Mesenchymal stem cell (in vitro differentiated cells and primary cell): ENCODE measurements at regions not wholly inside any gene's neighbourhood (a gene's known extent, or its start where the extent isn't known, plus 50 kb on each side); places are given as distances from the start of the nearest gene placed in this dataset.

Source experiments
- DNase-seq: peaks from one replicate; pipeline ENCODE4 v3.0.0-alpha.2; 2013
- H2AFZ ChIP-seq: one replicate; pipeline ENCODE4 v1.6.1; 2013; ENCODE audit warnings: low read depth, mild to moderate bottlenecking, control low read depth, inconsistent platforms, low read length, moderate library complexity
- H2AK5ac ChIP-seq: 2 replicates; pipeline ENCODE4 v1.6.1; 2013; ENCODE audit warnings: low read length, moderate library complexity, mild to moderate bottlenecking, inconsistent platforms; ENCODE audit not compliant: severe bottlenecking
- H2BK120ac ChIP-seq: one replicate; pipeline ENCODE4 v1.6.1; 2013; ENCODE audit warnings: low read depth, mild to moderate bottlenecking, inconsistent platforms, low read length, moderate library complexity
- H2BK12ac ChIP-seq, 2 experiments: one replicate each; pipeline ENCODE4 v1.6.1; 2013; ENCODE audit warnings: inconsistent platforms in 2 of 2, low read length in 2 of 2, mild to moderate bottlenecking in 2 of 2, moderate library complexity in 2 of 2, control low read depth in 1 of 2
- H2BK15ac ChIP-seq: one replicate; pipeline ENCODE4 v1.6.1; 2013; ENCODE audit warnings: mild to moderate bottlenecking, low read depth, inconsistent platforms; ENCODE audit not compliant: poor library complexity, severe bottlenecking
- H2BK5ac ChIP-seq: 2 replicates; pipeline ENCODE4 v1.6.1; 2013; ENCODE audit warnings: low read depth, mild to moderate bottlenecking, low read length, control low read depth, inconsistent platforms; ENCODE audit not compliant: poor library complexity, severe bottlenecking
- H3K14ac ChIP-seq, 2 experiments: one replicate each; pipeline ENCODE4 v1.6.1; 2013; ENCODE audit warnings: inconsistent platforms in 2 of 2, low read length in 2 of 2, control low read depth in 1 of 2, mild to moderate bottlenecking in 1 of 2, moderate library complexity in 1 of 2
- H3K18ac ChIP-seq, 2 experiments: one replicate each; pipeline ENCODE4 v1.6.1; 2013; ENCODE audit warnings: inconsistent platforms in 2 of 2, low read length in 2 of 2, control low read depth in 1 of 2, low read depth in 1 of 2, mild to moderate bottlenecking in 1 of 2
- H3K23ac ChIP-seq, 2 experiments: one replicate each; pipeline ENCODE4 v1.6.1; 2013; ENCODE audit warnings: inconsistent platforms in 2 of 2, low read length in 2 of 2, mild to moderate bottlenecking in 2 of 2, moderate library complexity in 2 of 2, control low read depth in 1 of 2
- H3K27ac ChIP-seq: 2 replicates; pipeline ENCODE4 v1.5.1; 2013; ENCODE audit warnings: mild to moderate bottlenecking, moderate library complexity, low read length, control low read depth, inconsistent platforms; ENCODE audit not compliant: poor library complexity, severe bottlenecking
- H3K27me3 ChIP-seq, 2 experiments: 2 replicates each; pipeline versions ENCODE4 v1.6.1 to v1.7.0; 2013; ENCODE audit warnings: low read length in 2 of 2, mild to moderate bottlenecking in 2 of 2, moderate library complexity in 2 of 2, control low read depth in 1 of 2, inconsistent platforms in 1 of 2; ENCODE audit not compliant: control insufficient read depth in 1 of 2, insufficient read depth in 1 of 2
- H3K36me3 ChIP-seq, 2 experiments: 2 replicates each; pipeline versions ENCODE4 v1.6.1 to v1.7.0; 2013; ENCODE audit warnings: low read length in 2 of 2, control low read depth in 1 of 2, inconsistent platforms in 1 of 2, low read depth in 1 of 2, mild to moderate bottlenecking in 1 of 2; ENCODE audit not compliant: insufficient read depth in 2 of 2, control insufficient read depth in 1 of 2
- H3K4ac ChIP-seq, 2 experiments: one replicate each; pipeline ENCODE4 v1.6.1; 2013; ENCODE audit warnings: inconsistent platforms in 2 of 2, low read length in 2 of 2, mild to moderate bottlenecking in 2 of 2, moderate library complexity in 2 of 2, control low read depth in 1 of 2, low read depth in 1 of 2
- H3K4me1 ChIP-seq: 2 replicates; pipeline ENCODE4 v1.6.1; 2013; ENCODE audit warnings: low read depth, low read length, control low read depth; ENCODE audit not compliant: control insufficient read depth, insufficient read depth
- H3K4me2 ChIP-seq: 2 replicates; pipeline ENCODE4 v1.6.1; 2013; ENCODE audit warnings: low read length, mild to moderate bottlenecking, inconsistent platforms; ENCODE audit not compliant: poor library complexity, severe bottlenecking
- H3K4me3 ChIP-seq, 2 experiments: 2 replicates each; pipeline versions ENCODE4 v1.5.1 to v1.7.0; 2013; ENCODE audit warnings: low read length in 2 of 2, mild to moderate bottlenecking in 2 of 2, control low read depth in 1 of 2, low read depth in 1 of 2; ENCODE audit not compliant: insufficient read depth in 1 of 2
- H3K79me1 ChIP-seq: replicated peaks from 2 replicates; pipeline ENCODE4 v1.6.1; 2013; ENCODE audit warnings: mild to moderate bottlenecking, control low read depth, low read length, inconsistent platforms; ENCODE audit not compliant: poor library complexity, severe bottlenecking
- H3K9ac ChIP-seq: 2 replicates; pipeline ENCODE4 v1.7.0; 2013; ENCODE audit warnings: mild to moderate bottlenecking, low read length, moderate library complexity
- H3K9me3 ChIP-seq: 2 replicates; pipeline ENCODE4 v1.7.0; 2013; ENCODE audit warnings: mild to moderate bottlenecking, low read length; ENCODE audit not compliant: control insufficient read depth
- H4K8ac ChIP-seq: one replicate; pipeline ENCODE4 v1.6.1; 2013; ENCODE audit warnings: inconsistent platforms, mild to moderate bottlenecking, low read length, moderate library complexity
- H4K91ac ChIP-seq: one replicate; pipeline ENCODE4 v1.6.1; 2013; ENCODE audit warnings: mild to moderate bottlenecking, low read length, inconsistent platforms
- WGBS: methylation state at CpG from one replicate; pipeline ENCODE4 v1.1.7; 2013; ENCODE audit warnings: mixed read lengths; 5-methylcytosine and 5-hydroxymethylcytosine counted together

DNA sequence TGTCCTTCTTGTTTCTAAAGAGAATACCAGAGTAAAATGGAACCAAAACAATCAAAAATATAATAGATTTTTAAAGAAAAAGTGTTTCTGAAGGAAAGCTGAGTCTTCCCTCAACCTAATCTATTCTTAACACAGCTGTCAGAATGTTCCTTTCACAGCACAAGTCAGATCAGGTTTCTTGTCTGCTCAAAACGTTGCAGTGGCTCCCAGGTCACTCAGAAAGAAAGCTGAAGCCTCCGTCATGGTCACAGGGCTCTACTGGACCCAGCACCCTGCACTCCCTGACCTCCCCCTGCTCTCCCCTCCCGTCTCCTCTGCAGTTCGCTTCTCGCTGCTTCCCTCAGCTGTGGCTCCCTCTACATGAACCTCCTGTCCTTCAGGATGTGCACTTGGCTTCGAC is 90.7 kb upstream of the PTPRM start:
- Histone ChIP-seq H2BK15ac (no peak overlapping the region), H2AK5ac (no peak overlapping the region), H3K4me3 (no peak overlapping the region), H3K27me3 (peaks cover 13 to 19% of the 10 kb centered on the region in 2 experiments), H3K18ac (peak overlapping the region in 1 of 2 experiments; percentile 21), H2BK12ac (no peak overlapping the region), H3K23ac (no peak overlapping the region), H4K91ac (no peak overlapping the region), H3K36me3 (no peaks in the 10 kb centered on the region), H2BK120ac (no peak overlapping the region), H3K9ac (no peak overlapping the region), H3K27ac (no peak overlapping the region), H3K14ac (peak overlapping the region in 1 of 2 experiments; percentile 14), H2AFZ (no peak overlapping the region), H3K4me2 (no peak overlapping the region), H3K79me1 (no peaks in the 10 kb centered on the region), H3K4me1 (no peaks in the 10 kb centered on the region), H4K8ac (no peak overlapping the region), H2BK5ac (no peak overlapping the region), H3K4ac (no peak overlapping the region), H3K9me3 (no peaks in the 10 kb centered on the region)
- no peak for DNase-seq
- WGBS, result 60% methylated on average over 6 of the region's 6 CpGs

DNA sequence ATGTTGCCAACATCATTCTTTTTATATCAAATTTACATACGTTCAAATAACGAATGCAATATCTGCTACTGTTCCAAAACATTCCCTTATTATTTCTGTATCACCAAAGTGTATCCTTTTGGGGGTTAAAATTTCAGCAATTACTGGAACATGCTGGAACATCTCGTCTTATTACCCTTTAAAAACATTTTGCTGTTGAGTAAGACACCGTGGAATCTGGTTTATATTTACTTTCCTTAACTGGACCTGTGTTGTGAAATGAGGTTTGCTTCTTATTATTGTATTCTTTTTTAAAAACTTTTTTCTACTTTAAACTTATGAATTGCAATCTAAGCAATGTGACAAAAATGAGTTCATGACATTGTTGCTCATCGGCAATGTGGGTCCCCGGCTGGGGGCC is 87.4 kb upstream of the PTPRM start:
- no peak overlapping the region for H3K4ac ChIP-seq

DNA sequence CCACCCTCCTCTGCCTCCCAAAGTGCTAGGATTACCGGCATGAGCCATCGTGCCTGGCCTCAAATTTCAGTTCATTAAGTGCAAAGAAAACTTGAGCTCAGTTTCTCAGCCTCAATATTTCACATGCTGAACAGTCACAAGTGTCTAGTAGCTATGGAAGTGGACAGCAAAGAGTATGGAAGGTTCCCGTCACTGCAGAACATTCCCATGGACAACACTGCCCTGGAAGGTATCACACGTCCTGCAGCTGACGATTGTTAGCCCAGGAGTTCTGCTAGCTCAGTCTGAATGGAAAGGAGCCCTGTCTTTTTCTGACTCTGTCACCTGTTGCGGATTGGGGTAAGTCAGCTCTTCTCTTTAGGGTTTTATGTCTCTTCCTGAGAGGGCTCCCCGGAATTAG is 86.2 kb upstream of the PTPRM start:
- H3K14ac ChIP-seq, result no peak overlapping the region
- H3K27ac ChIP-seq, result no peak overlapping the region
- H3K36me3 ChIP-seq, result no peaks in the 10 kb centered on the region
- H2BK120ac ChIP-seq, result no peak overlapping the region
- no peak overlapping the region for H4K8ac ChIP-seq
- no peak overlapping the region for H3K9ac ChIP-seq
- H2BK12ac ChIP-seq, result no peak overlapping the region
- no peak overlapping the region for H3K23ac ChIP-seq
- no peak overlapping the region for H2AFZ ChIP-seq
- H3K9me3 ChIP-seq, result no peaks in the 10 kb centered on the region
- H2BK15ac ChIP-seq, result no peak overlapping the region
- no peaks in the 10 kb centered on the region for H3K79me1 ChIP-seq
- peaks cover 10 to 11% of the 10 kb centered on the region in 2 experiments for H3K27me3 ChIP-seq
- peak overlapping the region in 1 of 2 experiments; percentile 30 for H3K18ac ChIP-seq
- no peak overlapping the region for H3K4ac ChIP-seq
- H4K91ac ChIP-seq, result no peak overlapping the region
- H3K4me1 ChIP-seq, result no peaks in the 10 kb centered on the region
- no peak for DNase-seq
- H3K4me2 ChIP-seq, result no peak overlapping the region
- WGBS, result 85% methylated on average over 7 of the region's 7 CpGs
- H3K4me3 ChIP-seq, result no peak overlapping the region
- H2AK5ac ChIP-seq, result no peak overlapping the region
- H2BK5ac ChIP-seq, result no peak overlapping the region

More for the DNA sequence above, 87.4 kb upstream of the PTPRM start:
- no peak overlapping the region for H3K27ac ChIP-seq
- no peak overlapping the region for H2AFZ ChIP-seq
- no peak overlapping the region for H2AK5ac ChIP-seq
- H3K4me1 ChIP-seq, result no peaks in the 10 kb centered on the region
- H3K23ac ChIP-seq, result no peak overlapping the region
- no peak overlapping the region for H2BK15ac ChIP-seq
- no peak overlapping the region for H2BK120ac ChIP-seq
- no peaks in the 10 kb centered on the region for H3K79me1 ChIP-seq
- DNase-seq, result no peak
- no peak overlapping the region for H2BK5ac ChIP-seq
- no peak overlapping the region for H3K14ac ChIP-seq
- no peak overlapping the region for H3K4me2 ChIP-seq
- 91% methylated on average over 4 of the region's 6 CpGs for WGBS
- no peak overlapping the region for H4K91ac ChIP-seq
- no peak overlapping the region for H3K9ac ChIP-seq
- no peak overlapping the region for H3K4me3 ChIP-seq
- no peak overlapping the region for H2BK12ac ChIP-seq
- no peaks in the 10 kb centered on the region for H3K9me3 ChIP-seq
- H4K8ac ChIP-seq, result no peak overlapping the region
- H3K27me3 ChIP-seq, result peaks cover 13 to 14% of the 10 kb centered on the region in 2 experiments
- no peaks in the 10 kb centered on the region for H3K36me3 ChIP-seq
- no peak overlapping the region for H3K18ac ChIP-seq

DNA sequence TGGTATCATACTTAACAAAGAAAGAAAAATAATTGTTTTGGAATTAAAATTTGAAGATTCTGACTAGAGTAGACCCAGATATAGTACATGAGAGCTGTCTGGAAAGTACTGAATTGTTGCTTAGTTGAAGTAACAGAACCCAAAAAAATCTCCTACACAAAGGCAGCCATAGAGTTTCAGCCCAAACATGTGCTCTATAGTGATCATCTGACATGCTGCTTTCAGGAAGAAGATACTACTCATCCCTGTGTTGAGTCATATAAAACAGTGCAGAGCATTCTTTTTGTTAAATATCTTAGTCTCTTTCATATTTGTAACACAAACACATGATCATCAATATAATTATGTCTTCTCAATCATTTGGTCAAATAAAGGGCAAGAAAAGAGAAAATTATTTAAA is 84.8 kb upstream of the PTPRM start:
- H3K4me1 ChIP-seq, result no peaks in the 10 kb centered on the region
- H3K36me3 ChIP-seq, result no peaks in the 10 kb centered on the region
- no peak overlapping the region for H4K8ac ChIP-seq
- H3K23ac ChIP-seq, result no peak overlapping the region
- H3K4ac ChIP-seq, result no peak overlapping the region
- no peaks in the 10 kb centered on the region for H3K79me1 ChIP-seq
- H2AFZ ChIP-seq, result no peak overlapping the region
- H2BK15ac ChIP-seq, result no peak overlapping the region
- no peak overlapping the region for H4K91ac ChIP-seq
- H3K27me3 ChIP-seq, result peaks cover 0 to 4% of the 10 kb centered on the region in 2 experiments
- H2AK5ac ChIP-seq, result no peak overlapping the region
- no peak overlapping the region for H2BK5ac ChIP-seq
- H3K27ac ChIP-seq, result no peak overlapping the region
- peak overlapping the region; percentile 19 for H3K9ac ChIP-seq
- H3K9me3 ChIP-seq, result no peaks in the 10 kb centered on the region
- no peak overlapping the region for H3K14ac ChIP-seq
- no peak overlapping the region for H3K4me3 ChIP-seq
- no peak overlapping the region for H3K4me2 ChIP-seq
- H2BK120ac ChIP-seq, result no peak overlapping the region
- DNase-seq, result no peak
- H3K18ac ChIP-seq, result no peak overlapping the region
- H2BK12ac ChIP-seq, result no peak overlapping the region
